IPS-NIHi11 (cell line): ENCODE measurements at regions not wholly inside any gene's neighbourhood (a gene's known extent, or its start where the extent isn't known, plus 50 kb on each side); places are given as distances from the start of the nearest gene placed in this dataset.

ENCODE experiments used
- DNase-seq: peaks from one replicate; pipeline ENCODE4 v3.0.0; 2012; ENCODE audit warnings: mixed read lengths, low spot score

DNA sequence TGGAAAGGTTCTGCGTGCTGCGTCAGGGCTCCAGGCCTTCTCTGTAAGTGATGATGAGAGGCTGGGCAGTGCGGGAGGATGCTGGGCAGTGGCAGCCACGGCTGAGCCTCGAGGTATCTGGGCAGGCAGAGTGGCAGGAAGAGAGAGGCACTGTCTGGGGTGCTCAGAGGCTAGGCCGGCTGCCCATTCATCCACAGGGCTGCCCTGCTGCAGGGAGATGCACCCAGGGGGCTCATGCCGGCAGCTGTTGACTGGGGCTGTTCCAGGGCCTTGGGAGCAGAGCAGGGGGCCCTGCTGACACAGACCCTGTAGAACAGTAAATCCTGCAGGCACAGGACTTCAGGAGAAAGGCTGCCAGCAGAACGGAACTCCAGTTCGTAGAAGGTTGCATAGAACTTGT lies 88.8 kb downstream of the BOD1 start:
- no peak for DNase-seq

- no peak for DNase-seq
These were observed 92.3 kb downstream of the BOD1 start for GRCh38 chr5:173524136-173524535.

GRCh38 chr5:173523388-173523787 lies 93.1 kb downstream of the BOD1 start:
- no peak for DNase-seq

- DNase-seq = no peak
These were observed 93.9 kb downstream of the BOD1 start for GRCh38 chr5:173522518-173522917.

DNA sequence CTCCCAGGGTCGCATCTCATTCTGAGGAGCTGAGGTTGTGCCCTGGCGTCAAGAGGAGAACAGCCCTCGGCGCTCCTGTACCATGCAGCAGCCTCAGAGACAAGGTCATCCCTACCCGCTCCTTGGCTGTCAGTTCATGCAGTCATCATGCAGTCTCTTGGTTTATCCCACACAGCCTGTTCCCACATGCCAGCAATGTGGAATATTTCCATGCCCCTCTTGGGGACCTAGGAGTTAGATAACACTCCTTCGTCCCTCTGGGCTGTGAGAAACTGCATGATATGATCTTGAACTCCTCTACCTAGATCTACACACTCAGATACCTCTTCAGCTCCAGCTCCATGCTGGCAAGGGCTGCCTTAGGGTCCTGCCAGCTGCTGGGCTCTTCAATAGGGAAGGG lies 97.6 kb downstream of the BOD1 start:
- DNase-seq = no peak

DNA sequence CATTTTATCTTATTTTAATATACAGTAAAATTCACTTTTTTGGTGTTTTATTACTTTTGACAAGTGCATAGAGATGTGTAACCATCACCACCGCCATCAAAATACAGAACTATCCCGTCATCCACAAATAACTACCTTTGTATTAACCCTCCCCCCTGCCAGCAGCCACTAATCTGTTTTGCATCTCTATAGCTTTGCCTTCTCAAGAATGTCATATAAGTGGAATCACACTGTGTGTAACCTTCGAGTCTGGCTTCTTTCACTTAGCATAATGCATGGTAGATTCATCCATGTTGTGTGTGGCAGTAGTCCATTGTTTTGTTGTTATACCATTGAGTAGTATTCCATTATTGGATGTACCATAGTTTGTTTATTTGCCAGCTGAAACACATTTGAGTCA lies 98.8 kb downstream of the BOD1 start:
- DNase-seq = no peak

GRCh38 chr5:173515526-173515925 lies 100.9 kb downstream of the BOD1 start:
- DNase-seq = no peak

- no peak for DNase-seq
These were observed 101.8 kb downstream of the BOD1 start for GRCh38 chr5:173514661-173515060.

DNA sequence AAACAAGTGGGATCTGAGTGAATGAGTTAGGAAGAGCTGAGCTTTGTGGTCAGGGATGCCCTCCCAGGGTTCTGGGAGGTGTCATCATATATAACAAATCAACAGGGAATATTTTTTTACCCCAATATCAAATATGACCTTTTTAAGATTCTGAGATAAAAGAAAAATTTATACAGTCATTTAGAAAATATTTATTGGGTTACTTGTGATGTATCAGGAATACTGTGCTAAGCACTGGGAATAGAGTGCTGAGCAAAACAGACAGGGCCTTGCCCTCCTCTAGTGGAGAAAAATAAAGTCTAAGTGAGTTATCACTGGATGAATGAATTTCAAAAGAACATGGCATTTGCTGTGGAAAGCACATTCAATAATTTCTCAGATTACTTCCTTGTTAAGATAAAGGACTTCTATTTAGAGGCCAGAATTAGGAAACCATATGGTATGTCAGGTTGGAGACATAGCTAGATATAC lies 102.9 kb downstream of the BOD1 start:
- DNase-seq = no peak

GRCh38 chr5:173512637-173513435 lies 103.6 kb downstream of the BOD1 start:
- no peak for DNase-seq

DNA sequence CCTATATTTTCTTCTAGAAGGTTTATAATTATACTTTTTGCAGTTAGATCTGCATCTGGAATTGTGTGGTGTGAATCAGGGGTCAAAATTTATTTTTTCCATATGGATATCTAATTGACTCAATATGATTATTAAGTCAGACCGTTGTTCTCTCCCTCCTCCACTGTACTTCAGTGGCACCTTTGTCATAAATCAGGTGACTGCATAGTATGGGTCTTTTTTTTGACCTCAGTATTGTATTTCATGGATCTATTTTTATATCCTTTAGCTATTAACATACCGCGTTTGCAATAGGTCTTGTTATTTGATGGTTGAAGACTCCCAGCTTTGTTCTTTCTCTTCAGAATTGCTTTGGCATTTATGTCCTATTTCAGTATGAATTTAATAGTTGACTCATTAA lies 107.4 kb downstream of the BOD1 start:
- no peak for DNase-seq

DNA sequence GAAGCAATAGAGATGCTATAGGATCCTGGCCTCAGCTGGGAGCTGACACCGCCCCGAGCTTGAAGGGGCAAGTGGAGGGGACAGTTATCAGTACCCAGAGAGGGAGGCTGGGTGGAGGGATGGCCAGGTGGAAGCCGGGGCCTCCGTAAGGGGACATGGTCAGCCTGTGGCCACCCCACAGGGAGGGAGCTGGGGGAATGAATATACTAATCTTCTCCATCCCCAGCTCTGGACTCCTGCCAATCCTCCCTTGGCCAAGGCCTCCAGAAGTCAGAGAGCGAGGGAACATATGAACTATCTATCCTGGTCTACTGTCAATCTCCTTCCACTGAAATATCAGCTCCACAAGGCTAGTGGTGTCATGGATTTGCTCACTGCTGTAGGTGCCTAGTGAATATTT lies 109.3 kb downstream of the BOD1 start:
- no peak for DNase-seq

DNA sequence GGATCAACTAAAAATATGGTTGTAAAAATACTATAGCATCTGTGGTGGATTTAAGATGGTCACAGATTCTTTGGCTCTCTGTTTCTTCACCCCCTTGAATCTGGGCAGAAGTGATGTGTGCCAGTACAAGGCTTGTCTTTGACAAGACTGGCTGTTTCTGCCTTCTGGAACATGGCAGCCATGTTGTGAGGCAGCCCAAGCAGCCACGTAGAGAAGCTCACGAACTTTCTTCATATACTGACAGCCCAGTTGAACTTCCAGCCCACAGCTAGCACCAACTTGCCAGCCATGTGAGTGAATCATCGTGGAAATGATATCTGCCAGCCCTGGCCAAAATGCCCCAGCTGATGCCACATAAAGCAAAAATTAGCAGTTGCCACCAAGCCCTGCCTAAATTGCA lies 110.8 kb downstream of the BOD1 start:
- DNase-seq = no peak

DNA sequence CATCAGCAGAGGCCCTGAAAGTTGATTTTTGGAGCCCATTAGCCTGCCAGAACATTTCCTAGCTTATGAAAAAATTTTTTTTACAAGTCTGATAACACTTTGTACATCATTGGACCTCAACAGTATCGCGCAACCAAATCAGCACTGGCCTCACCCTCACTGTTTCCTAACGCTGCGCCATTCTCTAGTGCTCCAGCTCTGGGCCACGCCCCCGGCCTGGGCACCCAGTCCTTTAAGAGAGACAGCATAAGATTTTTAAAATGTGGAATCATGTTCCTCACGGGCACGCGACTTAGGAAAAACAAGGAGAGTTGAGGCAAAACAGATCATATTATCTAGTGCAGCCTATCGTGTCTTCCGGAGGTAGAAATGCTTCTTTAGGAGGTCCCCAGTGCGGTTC lies 114.5 kb downstream of the BOD1 start:
- no peak for DNase-seq

GRCh38 chr5:173501271-173501670 lies 115.2 kb downstream of the BOD1 start:
- DNase-seq = no peak

- DNase-seq = no peak
These were observed 116.3 kb downstream of the BOD1 start for GRCh38 chr5:173500213-173500560.

DNA sequence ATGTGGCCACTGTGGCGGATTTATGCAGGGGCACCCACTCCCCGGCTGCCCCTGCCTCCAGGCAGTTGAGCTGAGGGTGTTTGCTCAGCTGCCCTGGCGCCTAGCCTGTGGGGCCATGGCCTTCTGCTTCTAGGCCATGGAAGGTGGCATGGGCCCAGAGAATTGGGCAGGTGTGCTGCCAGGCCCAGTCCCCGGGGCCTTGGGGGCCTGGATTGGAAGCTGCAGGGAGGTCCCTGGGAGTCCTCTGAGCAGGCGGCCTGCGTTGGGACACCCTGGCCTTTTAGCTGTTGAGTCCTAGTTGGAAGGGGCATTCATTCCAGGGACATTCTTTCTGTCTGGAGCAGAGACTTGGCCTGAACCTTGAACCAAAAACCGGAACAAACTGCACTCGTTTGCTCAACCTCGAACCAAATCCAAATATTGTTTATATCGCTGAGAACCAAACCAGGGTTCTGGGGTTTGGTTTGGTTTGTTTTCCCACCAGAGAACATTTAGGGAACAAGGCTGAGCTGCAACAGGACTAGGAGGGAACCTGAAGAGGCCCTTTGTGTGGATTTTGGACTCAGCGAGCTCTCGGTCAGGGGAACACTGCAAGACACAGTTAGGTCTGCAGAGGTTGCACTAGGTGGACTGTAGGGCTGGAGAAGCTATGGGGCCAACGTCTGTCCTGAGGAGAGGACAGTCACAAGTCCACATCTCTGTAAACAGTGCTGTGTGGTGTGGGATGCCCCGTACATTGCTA lies 116.8 kb downstream of the BOD1 start:
- DNase-seq = no peak

- peak; percentile 36 for DNase-seq
These were observed 117.5 kb downstream of the BOD1 start for GRCh38 chr5:173498739-173499470.

GRCh38 chr5:173498286-173498685 lies 118.2 kb downstream of the BOD1 start:
- DNase-seq = peak; percentile 33

DNA sequence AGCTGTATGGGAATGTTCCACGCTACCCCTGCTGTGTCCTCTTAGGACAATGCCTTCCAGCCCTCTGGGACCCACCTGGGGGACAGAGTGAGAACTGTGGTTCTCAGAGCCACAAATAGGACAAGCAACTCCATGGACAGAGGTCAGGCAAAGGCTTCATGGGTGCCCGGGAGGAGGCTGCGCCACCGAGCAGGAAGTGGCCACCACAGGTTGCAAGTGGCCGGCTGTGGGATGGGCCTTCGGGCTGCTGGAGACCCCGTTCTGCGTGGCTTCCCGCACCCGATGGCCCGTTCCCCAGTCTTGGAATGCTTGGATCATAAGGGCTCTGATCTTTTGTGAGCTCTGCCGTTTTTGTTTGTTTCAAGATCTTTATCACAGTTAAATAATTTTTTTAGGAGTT lies 118.8 kb downstream of the BOD1 start:
- no peak for DNase-seq

DNA sequence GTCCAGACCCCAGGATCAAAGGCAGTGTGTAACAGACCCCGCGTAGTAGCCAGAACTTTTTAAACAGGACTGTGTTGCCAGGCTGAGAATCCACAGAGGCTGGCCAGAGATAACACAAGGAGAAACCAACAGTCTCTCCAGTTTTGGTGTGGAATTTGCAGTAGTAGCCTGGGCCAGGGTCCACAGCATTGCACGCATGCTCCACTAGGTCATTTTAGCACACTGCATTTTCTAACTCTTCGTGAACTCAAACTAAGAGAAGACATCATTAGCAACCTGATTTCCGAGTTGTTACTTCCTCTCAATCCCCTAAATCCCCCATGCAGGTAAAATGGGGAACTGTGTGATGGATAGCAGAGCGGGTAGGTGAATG lies 119.6 kb downstream of the BOD1 start:
- no peak for DNase-seq

DNA sequence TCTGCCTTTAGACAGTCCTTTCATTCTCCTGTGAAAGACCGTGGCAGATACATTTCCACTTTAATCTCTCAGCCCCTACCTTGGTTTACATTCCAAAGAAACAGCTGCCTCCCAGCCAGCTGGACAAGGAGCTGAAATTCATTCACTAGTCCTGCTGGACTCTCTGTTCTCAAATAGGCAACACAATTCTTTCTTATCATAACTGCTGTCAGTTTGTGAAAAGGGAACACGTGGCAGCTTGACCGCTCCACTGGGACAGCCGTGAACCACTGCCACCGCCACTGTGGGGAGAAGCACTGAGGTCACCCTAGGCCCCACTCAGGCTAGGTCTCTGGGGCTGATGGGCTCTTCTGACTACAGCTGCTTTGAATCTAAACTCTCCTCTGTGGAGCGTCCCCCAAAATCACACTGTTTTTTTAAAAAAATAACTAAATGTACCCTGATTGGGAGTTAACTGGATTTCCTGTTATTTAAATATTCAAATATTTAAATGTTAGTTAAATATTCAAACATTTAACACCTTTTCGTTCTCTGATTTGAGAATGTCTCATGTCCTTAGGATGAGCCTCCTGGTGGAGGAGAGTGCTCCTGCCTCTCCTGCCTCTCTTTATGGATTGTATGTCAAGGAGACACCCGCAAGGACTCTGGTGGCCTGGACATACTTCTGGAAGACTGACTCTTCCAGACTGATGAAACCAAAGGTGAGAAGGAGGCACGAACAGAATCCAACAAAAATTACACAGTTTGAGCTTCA lies 120.1 kb downstream of the BOD1 start:
- no peak for DNase-seq
